Activated CD8-positive, alpha-beta memory T cell treated with anti-CD3 and anti-CD28 coated beads, Interleukin-2, amount 10 ng/mL, durations not matched to agents 7 days and 5 days (primary cell): ENCODE measurements at regions not wholly inside any gene's neighbourhood (a gene's known extent, or its start where the extent isn't known, plus 50 kb on each side); places are given as distances from the start of the nearest gene placed in this dataset.
"Not testable (repeated sequence)": the region's sequence is repeated elsewhere in the genome, so short reads cannot be mapped to it uniquely, and the experiment has no call there.

Experiments
- ATAC-seq: fragments of 150-1000 bp; cut with Tn5 transposase; one replicate; pipeline ENCODE4 v1.10.0; 2021; ENCODE audit warnings: moderate library complexity
- CTCF ChIA-PET: fragments of 350-600 bp; sonication (Branson Sonifier 250); formaldehyde crosslinking; loops from one replicate; lab custom pipeline; 2021; ENCODE audit warnings: antibody characterized with exemption; lab: Charles Lee
- DNase-seq: peaks from one replicate; pipeline ENCODE4 v3.0.0-alpha.2; 2020
- H3K27ac Mint-ChIP-seq: one replicate; pipeline ENCODE4 v1.8.0; 2021; ENCODE audit warnings: mild to moderate bottlenecking, mixed read lengths
- H3K27me3 Mint-ChIP-seq: one replicate; pipeline ENCODE4 v1.8.0; 2021; ENCODE audit warnings: mixed read lengths
- H3K36me3 Mint-ChIP-seq: one replicate; pipeline ENCODE4 v1.8.0; 2021; ENCODE audit warnings: mild to moderate bottlenecking, mixed read lengths
- H3K4me1 Mint-ChIP-seq: one replicate; pipeline ENCODE4 v1.8.0; 2021; ENCODE audit warnings: mixed read lengths
- H3K4me3 Mint-ChIP-seq: one replicate; pipeline ENCODE4 v1.8.0; 2021; ENCODE audit warnings: mild to moderate bottlenecking, moderate library complexity, mixed read lengths
- H3K9me3 Mint-ChIP-seq: one replicate; pipeline ENCODE4 v1.8.0; 2022; ENCODE audit warnings: low read depth, mixed read lengths

DNA sequence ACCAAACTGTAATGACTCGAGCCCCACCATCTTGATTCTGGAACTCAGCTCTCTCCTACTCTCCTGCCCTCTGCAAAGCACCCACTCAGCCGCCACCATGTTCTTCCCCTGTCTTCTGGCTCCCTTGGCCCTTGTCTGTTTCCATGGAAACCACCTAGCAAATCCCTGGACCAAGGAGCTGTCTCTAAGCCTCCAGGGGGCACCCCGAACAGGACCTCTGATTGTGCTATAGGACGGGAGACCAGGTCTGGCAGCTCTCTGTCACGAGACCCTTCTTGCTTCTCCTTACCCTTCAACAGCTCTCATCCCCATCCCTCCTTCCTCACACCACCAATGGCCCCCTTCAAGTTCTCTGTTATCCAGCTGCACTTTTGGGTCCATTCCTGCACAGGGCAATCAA lies 277.7 kb upstream of the ZNF507 start:
- DNase-seq, result no peak
- CTCF ChIA-PET, result no interaction called here
- no peak overlapping the region for H3K27ac Mint-ChIP-seq
- no peaks in the 10 kb centered on the region for H3K36me3 Mint-ChIP-seq
- no peaks in the 10 kb centered on the region for H3K4me1 Mint-ChIP-seq
- ATAC-seq, result no peak
- H3K9me3 Mint-ChIP-seq, result no peaks in the 10 kb centered on the region
- no peak overlapping the region for H3K4me3 Mint-ChIP-seq
- no peaks in the 10 kb centered on the region for H3K27me3 Mint-ChIP-seq

DNA sequence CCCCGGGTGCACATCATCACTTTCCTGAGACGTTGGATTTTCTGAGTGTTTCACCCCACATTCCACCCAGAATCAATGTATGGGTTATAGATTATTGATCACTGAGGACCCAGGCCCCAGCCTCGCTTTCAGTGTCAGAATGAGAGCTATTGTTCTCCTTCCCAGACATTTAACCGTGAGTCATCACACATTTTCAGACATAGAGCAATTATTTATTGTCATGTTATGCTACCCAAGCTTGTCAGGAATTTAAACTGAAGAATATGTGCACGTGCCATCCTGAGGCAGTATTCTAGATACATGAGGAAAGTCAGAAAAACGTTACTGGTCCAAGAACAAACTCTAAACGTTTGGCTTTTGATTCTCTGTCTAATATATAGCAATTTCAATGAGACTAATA lies 276.6 kb upstream of the ZNF507 start:
- no peak overlapping the region for H3K4me3 Mint-ChIP-seq
- H3K36me3 Mint-ChIP-seq, result no peaks in the 10 kb centered on the region
- ATAC-seq, result no peak
- no peak for DNase-seq
- no peaks in the 10 kb centered on the region for H3K9me3 Mint-ChIP-seq
- CTCF ChIA-PET, result no interaction called here
- no peaks in the 10 kb centered on the region for H3K4me1 Mint-ChIP-seq
- no peaks in the 10 kb centered on the region for H3K27me3 Mint-ChIP-seq
- H3K27ac Mint-ChIP-seq, result no peak overlapping the region

DNA sequence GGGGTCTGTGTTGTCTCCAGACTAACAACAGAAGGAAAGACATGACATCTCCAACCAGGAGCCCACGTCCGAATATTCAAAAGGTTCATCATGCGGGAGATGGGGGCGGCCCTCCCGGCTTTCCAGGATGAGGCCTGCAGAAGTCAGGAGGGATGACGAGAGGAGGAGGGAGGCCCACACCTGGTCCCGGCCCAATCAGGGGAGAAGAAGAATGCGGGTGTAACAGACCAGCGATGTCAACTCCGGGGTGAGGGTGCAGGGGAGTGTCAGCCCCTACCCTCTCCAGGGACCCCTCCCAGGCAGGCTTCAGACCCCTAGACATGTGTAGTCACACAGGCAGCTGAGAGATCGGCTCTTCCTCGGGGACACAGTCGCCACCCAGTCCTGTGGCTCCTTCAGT lies 275.3 kb upstream of the ZNF507 start:
- no peaks in the 10 kb centered on the region for H3K27me3 Mint-ChIP-seq
- CTCF ChIA-PET, result no interaction called here
- no peak for ATAC-seq
- no peak overlapping the region for H3K4me3 Mint-ChIP-seq
- H3K36me3 Mint-ChIP-seq, result no peaks in the 10 kb centered on the region
- no peak overlapping the region for H3K27ac Mint-ChIP-seq
- DNase-seq, result no peak
- H3K4me1 Mint-ChIP-seq, result no peaks in the 10 kb centered on the region
- no peaks in the 10 kb centered on the region for H3K9me3 Mint-ChIP-seq

DNA sequence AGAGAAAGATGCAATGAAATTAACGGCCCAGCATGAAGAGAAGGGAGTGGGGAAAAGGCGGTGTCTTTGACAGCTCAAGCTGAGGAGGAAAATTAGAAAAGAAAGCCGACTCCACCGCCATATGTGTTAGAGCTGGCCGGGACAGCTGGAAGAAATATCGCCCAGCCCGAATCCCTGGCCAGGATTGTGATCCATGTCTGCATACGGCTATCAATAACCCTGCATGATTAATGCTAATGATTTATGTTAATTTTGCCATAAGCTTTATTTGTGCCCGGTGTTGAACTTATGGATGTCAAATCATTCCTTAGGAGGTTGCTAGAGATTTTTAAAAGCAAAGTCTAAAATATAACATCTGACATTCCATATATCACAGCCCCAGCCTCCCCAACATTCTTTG lies 263.4 kb upstream of the ZNF507 start:
- no peaks in the 10 kb centered on the region for H3K27me3 Mint-ChIP-seq
- no peaks in the 10 kb centered on the region for H3K4me1 Mint-ChIP-seq
- DNase-seq (no peak), ATAC-seq (no peak)
- peaks cover 6% of the 10 kb centered on the region for H3K9me3 Mint-ChIP-seq
- no peaks in the 10 kb centered on the region for H3K36me3 Mint-ChIP-seq
- no peak overlapping the region for H3K27ac Mint-ChIP-seq
- CTCF ChIA-PET, result no interaction called here
- H3K4me3 Mint-ChIP-seq, result no peak overlapping the region

DNA sequence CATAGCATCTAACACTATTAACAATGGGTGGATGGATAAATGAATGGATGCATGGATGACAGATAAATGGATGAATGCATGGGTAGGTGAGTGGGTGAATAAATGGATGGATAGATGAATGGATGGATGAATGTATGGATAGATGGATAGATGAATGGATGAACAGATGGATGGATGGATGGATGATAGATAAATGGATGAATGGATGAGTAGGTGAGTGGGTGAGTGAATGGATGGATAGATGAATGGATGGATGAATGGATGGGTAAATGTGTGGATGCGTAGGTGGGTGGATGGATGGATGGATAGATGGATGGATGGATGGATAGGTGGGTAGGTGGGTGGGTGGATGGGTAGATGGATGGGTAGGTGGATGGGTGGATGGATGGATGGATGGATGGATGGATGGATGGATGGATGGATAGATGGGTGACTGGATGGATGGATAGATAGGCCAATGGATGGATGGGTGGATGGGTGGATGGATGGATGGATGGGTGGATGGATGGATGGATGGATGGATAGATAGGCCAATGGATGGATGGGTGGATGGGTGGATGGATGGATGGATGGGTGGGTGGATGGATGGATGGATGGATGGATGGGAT lies 260.6 kb upstream of the ZNF507 start:
- ATAC-seq, H3K27me3 Mint-ChIP-seq, H3K36me3 Mint-ChIP-seq, H3K4me3 Mint-ChIP-seq, DNase-seq, H3K27ac Mint-ChIP-seq, H3K9me3 Mint-ChIP-seq, H3K4me1 Mint-ChIP-seq, CTCF ChIA-PET: not testable (repeated sequence)

DNA sequence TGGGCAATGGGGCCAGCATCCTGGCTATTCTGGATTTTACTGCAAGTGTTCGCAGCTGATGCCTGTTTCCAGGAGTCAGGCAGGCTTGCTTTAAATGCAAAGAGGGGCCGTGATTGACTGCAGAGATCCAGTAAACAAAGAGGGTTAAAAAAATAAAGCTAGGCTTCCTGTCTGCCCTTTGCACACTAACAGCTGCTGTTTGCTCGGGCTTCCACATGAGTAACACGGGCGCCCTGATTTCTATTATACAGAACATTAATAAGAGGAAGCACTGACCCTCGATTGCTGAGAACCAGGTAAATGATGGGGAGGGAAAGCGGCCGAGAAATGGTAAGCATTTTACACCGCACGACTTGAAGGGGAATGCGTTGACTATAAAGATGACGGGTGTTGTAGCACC lies 254.2 kb upstream of the ZNF507 start:
- Mint-ChIP-seq H3K27ac (no peak overlapping the region), H3K36me3 (no peaks in the 10 kb centered on the region), H3K9me3 (peaks cover 5% of the 10 kb centered on the region), H3K4me3 (no peak overlapping the region), H3K4me1 (no peaks in the 10 kb centered on the region), H3K27me3 (no peaks in the 10 kb centered on the region)
- ATAC-seq, result no peak
- CTCF ChIA-PET, result no interaction called here
- no peak for DNase-seq

DNA sequence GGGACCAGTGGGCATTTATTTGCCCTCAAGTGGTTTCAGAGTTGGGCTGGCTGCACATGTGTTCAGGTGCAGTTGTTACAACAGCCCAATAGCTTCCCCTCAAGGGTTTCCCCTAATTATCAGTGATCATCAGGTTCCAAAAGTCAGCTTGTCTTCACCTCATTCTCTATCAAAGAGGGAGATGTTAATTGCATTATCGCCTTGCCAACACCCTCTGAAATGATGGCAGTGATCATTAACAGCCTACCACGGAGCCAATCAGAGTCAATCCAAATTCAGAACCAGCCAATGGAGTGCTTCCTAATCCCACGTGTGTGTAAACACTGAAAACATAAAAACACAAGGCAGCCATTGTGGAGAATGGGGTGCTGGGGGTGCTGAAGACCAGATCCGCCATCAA lies 248.4 kb upstream of the ZNF507 start:
- CTCF ChIA-PET, result no interaction called here

DNA sequence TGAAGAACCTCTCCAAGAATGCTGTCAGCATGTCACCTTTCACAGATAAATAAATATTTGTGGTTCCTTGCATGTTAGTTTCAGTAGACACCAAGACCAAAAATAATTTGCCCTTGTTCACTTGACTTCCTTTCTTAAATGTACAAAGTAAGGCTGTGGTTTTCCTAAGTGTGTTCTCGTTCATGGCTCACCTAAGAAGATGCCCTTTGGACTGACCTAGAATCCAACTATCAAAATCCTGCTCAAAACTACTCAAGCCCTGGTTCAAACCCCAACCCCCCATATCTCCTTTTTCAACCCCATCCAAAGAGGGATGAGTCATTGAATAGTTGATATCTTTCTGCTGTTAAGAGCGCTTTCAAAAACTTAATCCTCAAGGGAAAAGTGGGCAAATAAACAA lies 247.8 kb upstream of the ZNF507 start:
- CTCF ChIA-PET, result no interaction called here
- H3K4me3 Mint-ChIP-seq, result no peak overlapping the region
- H3K9me3 Mint-ChIP-seq, result peaks cover 6% of the 10 kb centered on the region
- no peaks in the 10 kb centered on the region for H3K4me1 Mint-ChIP-seq
- DNase-seq, result no peak
- ATAC-seq, result no peak
- H3K27ac Mint-ChIP-seq, result no peak overlapping the region
- H3K27me3 Mint-ChIP-seq, result no peaks in the 10 kb centered on the region
- H3K36me3 Mint-ChIP-seq, result no peaks in the 10 kb centered on the region

More for the DNA sequence above, 248.4 kb upstream of the ZNF507 start:
- no peak overlapping the region for H3K27ac Mint-ChIP-seq
- no peaks in the 10 kb centered on the region for H3K4me1 Mint-ChIP-seq
- no peaks in the 10 kb centered on the region for H3K27me3 Mint-ChIP-seq
- no peak for ATAC-seq
- H3K4me3 Mint-ChIP-seq, result no peak overlapping the region
- DNase-seq, result no peak
- H3K9me3 Mint-ChIP-seq, result peaks cover 6% of the 10 kb centered on the region
- H3K36me3 Mint-ChIP-seq, result no peaks in the 10 kb centered on the region

DNA sequence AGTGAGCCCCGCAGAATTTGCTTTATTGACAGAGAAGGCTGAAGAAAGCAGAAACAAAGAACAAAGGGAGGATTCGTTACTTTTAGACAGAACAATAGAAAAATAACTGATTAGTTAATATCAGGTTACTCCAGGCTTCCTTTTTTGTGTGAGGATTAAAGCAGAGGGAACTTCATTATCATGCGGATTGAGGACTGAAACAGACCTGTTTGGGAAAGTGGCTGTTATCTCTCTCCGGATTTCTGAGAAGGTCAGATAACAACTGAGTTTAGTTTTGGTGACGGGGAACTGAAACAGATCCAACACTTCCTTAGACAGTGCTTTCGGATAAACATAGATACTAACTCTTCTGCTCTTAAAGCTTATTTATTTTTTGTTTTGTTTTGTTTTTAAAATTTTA lies 246.4 kb upstream of the ZNF507 start:
- peaks cover 2% of the 10 kb centered on the region for H3K9me3 Mint-ChIP-seq
- CTCF ChIA-PET, result no interaction called here

DNA sequence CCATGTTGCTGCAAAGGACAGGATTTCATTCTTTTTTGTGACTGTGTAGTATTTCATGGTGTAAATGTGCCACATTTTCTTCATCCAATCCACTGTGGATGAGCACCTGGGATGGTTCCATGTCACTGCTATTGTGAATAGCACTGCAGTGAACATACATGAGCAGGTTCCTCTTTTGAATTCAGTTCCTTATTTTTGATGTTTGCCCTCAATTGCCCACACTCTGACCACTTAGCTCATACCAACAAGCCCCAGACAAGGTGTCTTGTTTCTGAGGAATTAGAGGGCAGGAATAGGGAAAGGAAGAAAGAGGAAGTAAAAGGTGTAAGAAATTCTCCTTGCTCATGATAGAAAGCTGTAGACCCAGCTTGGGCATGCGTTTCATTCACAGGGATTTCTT lies 244.2 kb upstream of the ZNF507 start:
- DNase-seq, result no peak
- H3K27ac Mint-ChIP-seq, result no peak overlapping the region
- CTCF ChIA-PET, result no interaction called here
- H3K4me3 Mint-ChIP-seq, result no peak overlapping the region
- no peaks in the 10 kb centered on the region for H3K27me3 Mint-ChIP-seq
- no peak for ATAC-seq
- H3K4me1 Mint-ChIP-seq, result no peaks in the 10 kb centered on the region
- H3K9me3 Mint-ChIP-seq, result peaks cover 2% of the 10 kb centered on the region
- no peaks in the 10 kb centered on the region for H3K36me3 Mint-ChIP-seq

More for the DNA sequence above, 246.4 kb upstream of the ZNF507 start:
- Mint-ChIP-seq H3K4me3 (no peak overlapping the region), H3K4me1 (no peaks in the 10 kb centered on the region), H3K36me3 (no peaks in the 10 kb centered on the region), H3K27me3 (no peaks in the 10 kb centered on the region), H3K27ac (no peak overlapping the region)
- no peak for DNase-seq
- ATAC-seq, result no peak

DNA sequence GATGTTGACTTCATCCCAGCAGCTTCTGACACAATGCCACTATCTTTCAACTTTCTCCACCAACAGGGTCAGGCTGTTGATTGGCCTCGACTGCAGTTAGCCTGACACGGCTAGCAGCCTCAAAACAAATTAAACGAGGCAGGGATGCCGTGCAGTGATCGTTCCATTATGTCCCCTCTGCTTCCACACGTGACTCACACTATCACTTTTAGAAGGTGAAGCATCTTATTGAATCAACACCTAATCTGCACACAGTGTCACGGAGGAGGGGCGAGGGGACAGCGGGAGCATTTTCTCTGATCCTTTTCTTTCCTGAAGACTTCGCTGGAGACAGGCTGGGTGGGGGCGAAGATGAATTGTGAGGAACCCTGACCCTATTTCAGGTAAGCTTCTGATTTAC lies 241.9 kb upstream of the ZNF507 start:
- no peak for DNase-seq
- no peaks in the 10 kb centered on the region for H3K4me1 Mint-ChIP-seq
- H3K27ac Mint-ChIP-seq, result no peak overlapping the region
- H3K36me3 Mint-ChIP-seq, result no peaks in the 10 kb centered on the region
- no peaks in the 10 kb centered on the region for H3K27me3 Mint-ChIP-seq
- no peak overlapping the region for H3K4me3 Mint-ChIP-seq
- CTCF ChIA-PET, result no interaction called here
- peaks cover 2% of the 10 kb centered on the region for H3K9me3 Mint-ChIP-seq
- no peak for ATAC-seq

DNA sequence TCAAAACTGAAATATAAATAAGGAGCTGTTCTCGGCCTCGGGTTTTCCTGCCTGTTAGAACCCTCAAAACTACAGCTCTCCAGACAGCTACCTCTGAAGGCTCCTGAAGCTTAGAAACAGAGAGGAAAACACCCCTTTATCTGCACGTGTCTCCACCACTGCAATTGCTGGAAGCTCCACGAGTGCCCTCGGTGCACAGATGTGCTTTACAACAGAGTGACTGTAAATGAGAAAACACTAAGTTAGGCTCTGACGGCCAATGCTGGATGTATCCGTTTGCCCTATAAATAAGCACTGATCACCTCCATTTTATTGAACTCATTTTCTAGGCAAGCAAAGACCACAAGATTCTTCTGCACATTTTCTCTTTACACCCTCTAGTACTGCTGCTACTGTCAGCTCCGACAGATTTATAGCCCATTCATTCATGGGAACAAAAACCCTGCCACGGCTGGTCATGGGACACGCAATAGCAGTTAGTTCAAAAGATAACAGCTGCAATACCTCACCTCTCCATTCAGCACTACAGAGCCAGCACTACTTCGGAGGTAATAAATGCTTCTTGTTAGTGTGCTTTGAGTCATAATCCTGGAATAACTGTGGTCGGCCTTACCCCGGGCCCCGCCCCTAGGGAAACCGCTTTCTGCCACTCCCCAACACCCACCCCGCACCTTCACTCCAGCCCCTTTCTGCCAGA lies 241.1 kb upstream of the ZNF507 start:
- CTCF ChIA-PET, result no interaction called here
- no peak overlapping the region for H3K27ac Mint-ChIP-seq
- no peaks in the 10 kb centered on the region for H3K27me3 Mint-ChIP-seq
- DNase-seq (no peak), ATAC-seq (no peak)
- H3K4me3 Mint-ChIP-seq, result no peak overlapping the region
- no peaks in the 10 kb centered on the region for H3K36me3 Mint-ChIP-seq
- peaks cover 2% of the 10 kb centered on the region for H3K9me3 Mint-ChIP-seq
- no peaks in the 10 kb centered on the region for H3K4me1 Mint-ChIP-seq

DNA sequence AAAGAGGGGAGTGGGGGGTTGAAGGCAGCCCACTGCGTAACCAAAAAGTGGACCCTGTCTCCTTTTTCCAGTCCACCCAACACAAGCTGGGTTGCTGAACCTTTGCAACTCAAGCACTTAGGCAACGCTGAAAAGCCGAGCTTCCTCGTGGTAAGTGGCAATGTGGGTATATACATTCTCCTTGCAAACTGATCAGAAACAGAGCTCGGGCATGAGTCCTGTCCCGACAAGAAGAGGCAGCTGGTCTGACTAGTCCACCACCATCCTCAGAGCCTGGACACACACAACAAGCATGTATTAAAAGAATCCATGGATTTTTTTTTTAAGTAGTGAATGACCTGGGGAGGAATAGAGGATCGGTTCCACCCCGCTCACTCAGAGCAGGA lies 240.6 kb upstream of the ZNF507 start:
- H3K27me3 Mint-ChIP-seq, result no peaks in the 10 kb centered on the region
- no peak overlapping the region for H3K27ac Mint-ChIP-seq
- H3K9me3 Mint-ChIP-seq, result no peaks in the 10 kb centered on the region
- H3K4me1 Mint-ChIP-seq, result no peaks in the 10 kb centered on the region
- no peaks in the 10 kb centered on the region for H3K36me3 Mint-ChIP-seq
- H3K4me3 Mint-ChIP-seq, result no peak overlapping the region
- CTCF ChIA-PET, result no interaction called here
- DNase-seq (no peak), ATAC-seq (no peak)

DNA sequence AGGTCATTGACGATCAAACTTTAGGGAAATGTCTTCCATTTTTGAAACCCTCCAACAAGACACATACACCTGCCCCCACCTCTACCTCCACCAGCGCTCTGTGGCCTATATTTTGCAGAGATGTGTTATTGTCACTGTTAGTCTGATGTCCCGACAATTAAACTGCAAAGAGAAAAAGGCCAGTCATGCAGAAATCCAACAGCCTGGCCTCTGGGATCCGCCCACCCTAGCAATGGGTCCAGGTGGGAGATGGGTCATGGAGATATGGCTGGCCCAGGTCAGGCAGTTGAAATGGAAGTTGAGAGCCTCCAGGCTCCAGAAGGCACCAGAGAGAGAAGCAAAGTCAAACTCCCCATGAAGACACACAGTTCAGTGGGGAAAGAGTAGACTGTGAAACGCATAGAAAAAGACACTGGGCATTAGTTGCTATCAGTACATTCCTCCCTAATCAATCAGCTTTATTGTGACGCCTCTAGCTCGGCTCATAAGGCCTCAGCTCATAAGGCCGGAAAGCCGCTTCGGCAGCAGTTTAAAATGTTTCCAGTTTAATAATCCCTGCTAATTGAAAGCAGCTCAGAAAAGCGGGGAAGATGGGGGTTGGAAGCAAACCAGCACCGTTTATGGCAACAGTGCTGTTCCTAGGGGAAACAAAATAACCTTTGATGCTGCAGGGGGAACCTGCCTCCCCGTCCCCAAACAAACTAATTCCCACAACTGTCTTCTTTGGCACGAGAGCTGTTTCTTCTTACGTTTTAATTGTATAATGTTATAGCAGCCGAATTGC lies 239.7 kb upstream of the ZNF507 start:
- Mint-ChIP-seq H3K9me3 (no peaks in the 10 kb centered on the region), H3K36me3 (no peaks in the 10 kb centered on the region), H3K27me3 (no peaks in the 10 kb centered on the region), H3K4me1 (no peaks in the 10 kb centered on the region), H3K27ac (no peak overlapping the region), H3K4me3 (no peak overlapping the region)
- no peak for DNase-seq
- no peak for ATAC-seq
- CTCF ChIA-PET, result no interaction called here
